GM12878 (cell line): ENCODE measurements at regions not wholly inside any gene's neighbourhood (a gene's known extent, or its start where the extent isn't known, plus 50 kb on each side); places are given as distances from the start of the nearest gene placed in this dataset.
A peak's percentile ranks its signal among the peaks of the same experiment; 100 is the strongest.

Experiments
- ATAC-seq: fragments of 200-7000 bp; cut with Tn5 transposase; 3 replicates; pipeline ENCODE4 v1.9.1; 2020; ENCODE audit warnings: mild to moderate bottlenecking, moderate library complexity
- BruUV-seq: library from RNA; stranded (reverse); fragments of 400-500 nt; replicated peaks from 2 replicates; lab custom pipeline; 2021; lab: Mats Ljungman, UMichigan
- CTCF ChIA-PET: fragments of 300-600 bp; sonication (Branson Sonifier 250); formaldehyde crosslinking; extraction: SDS; loops from one replicate; lab custom pipeline; 2021; ENCODE audit warnings: inconsistent platforms; lab: Yijun Ruan, JAX
- POLR2A ChIA-PET: fragments of 350-600 bp; formaldehyde crosslinking; extraction: SDS; loops from one replicate; lab custom pipeline; 2021; ENCODE audit warnings: inconsistent platforms; lab: Charles Lee
- RAD21 ChIA-PET: fragments of 300-600 bp; sonication (Branson Sonifier 250); formaldehyde crosslinking; loops from one replicate; lab custom pipeline; 2023; ENCODE audit warnings: antibody characterized with exemption; ENCODE audit not compliant: unreplicated experiment; lab: Charles Lee
- SMC1A ChIA-PET: fragments of 300-600 bp; sonication (Branson Sonifier 250); formaldehyde crosslinking; loops from one replicate; lab custom pipeline; 2023; ENCODE audit not compliant: unreplicated experiment, uncharacterized antibody; lab: Charles Lee
- DNase-seq: peaks from one replicate; pipeline ENCODE4 v3.0.0-alpha.2; 2011; ENCODE audit warnings: low read depth, low spot score
- FAIRE-seq: peaks from 3 replicates; lab custom pipeline; 2011; peaks lifted over from hg19 to GRCh38; lab: Jason Lieb, UNC
- H2AFZ ChIP-seq: 2 replicates; pipeline ENCODE4 v1.6.0; 2011; ENCODE audit warnings: low read depth, low read length, control low read depth; ENCODE audit not compliant: control insufficient read depth
- H3K27ac ChIP-seq: 2 replicates; pipeline ENCODE4 v1.5.1; 2011; ENCODE audit warnings: control low read depth; ENCODE audit not compliant: control insufficient read depth, insufficient read depth
- H3K27me3 ChIP-seq, 2 experiments: replicated peaks in 1 of 2; 2 replicates each; pipeline versions ENCODE4 v1.6.0 to v1.6.1; 2011; ENCODE audit warnings: low read length in 1 of 2; ENCODE audit not compliant: control insufficient read depth in 2 of 2, insufficient read depth in 2 of 2
- H3K36me3 ChIP-seq, 2 experiments: 2 replicates each; pipeline ENCODE4 v1.5.1; 2011; ENCODE audit warnings: low read length in 1 of 2; ENCODE audit not compliant: control insufficient read depth in 2 of 2, insufficient read depth in 2 of 2
- H3K4me1 ChIP-seq: 2 replicates; pipeline ENCODE4 v1.6.1; 2011; ENCODE audit warnings: mild to moderate bottlenecking, low read length, moderate library complexity, mixed read lengths; ENCODE audit not compliant: control insufficient read depth, insufficient read depth
- H3K4me2 ChIP-seq: 2 replicates; pipeline ENCODE4 v1.6.0; 2011; ENCODE audit warnings: control low read depth; ENCODE audit not compliant: control insufficient read depth, insufficient read depth
- H3K4me3 ChIP-seq: fragments of 200-600 bp; sonication (generic); 2 replicates; pipeline ENCODE4 v1.5.1; 2016
- H3K79me2 ChIP-seq: 2 replicates; pipeline ENCODE4 v1.6.0; 2011; ENCODE audit warnings: low read length; ENCODE audit not compliant: control insufficient read depth, insufficient read depth
- H3K9ac ChIP-seq: 2 replicates; pipeline ENCODE4 v1.8.0; 2011; ENCODE audit warnings: low read length, control low read depth, mixed read lengths; ENCODE audit not compliant: control insufficient read depth, insufficient read depth
- H3K9me3 ChIP-seq: replicated peaks from 3 replicates; pipeline ENCODE4 v1.5.1; 2011; ENCODE audit warnings: mild to moderate bottlenecking, low read length; ENCODE audit not compliant: control insufficient read depth, insufficient read depth
- H4K20me1 ChIP-seq: 2 replicates; pipeline ENCODE4 v1.6.0; 2011; ENCODE audit not compliant: control insufficient read depth, insufficient read depth
- CEBPB ChIP-seq, 2 experiments: fragments of 150-350 bp in 1 of 2; IDR thresholded peaks; 2 replicates each; pipeline ENCODE4 v1.6.1; 2012 to 2014; ENCODE audit warnings: low read depth in 2 of 2, low read length in 2 of 2, borderline replicate concordance in 1 of 2, inconsistent platforms in 1 of 2
- HCFC1 ChIP-seq: fragments of 150-350 bp; IDR thresholded peaks from 2 replicates; pipeline ENCODE4 v1.6.1; 2014; ENCODE audit warnings: low read length
- PRDM15 ChIP-seq: fragments of 450-650 bp; formaldehyde crosslinking; IDR thresholded peaks from 2 replicates; pipeline ENCODE4 v1.4.0; 2020; ENCODE audit warnings: mild to moderate bottlenecking, moderate library complexity
- RELA ChIP-seq: fragments of 450-650 bp; IDR thresholded peaks from 2 replicates; pipeline ENCODE4 v1.8.0; 2014; ENCODE audit warnings: borderline replicate concordance; ENCODE audit not compliant: partially characterized antibody
- SIX5 ChIP-seq: IDR thresholded peaks from 2 replicates; pipeline ENCODE4 v1.6.1; 2011; ENCODE audit warnings: mild to moderate bottlenecking, low read depth, low read length, moderate library complexity; ENCODE audit not compliant: severe bottlenecking
- SPI1 ChIP-seq: IDR thresholded peaks from 2 replicates; pipeline ENCODE4 v1.6.1; 2011; ENCODE audit warnings: low read depth, mild to moderate bottlenecking, low read length, moderate library complexity, borderline replicate concordance; ENCODE audit not compliant: insufficient read depth
- TBL1XR1 ChIP-seq: IDR thresholded peaks from 2 replicates; pipeline ENCODE4 v1.6.1; 2012; ENCODE audit warnings: low read depth, low read length, improper control_type of control experiment
- USF1 ChIP-seq: IDR thresholded peaks from 2 replicates; pipeline ENCODE4 v1.6.1; 2011; ENCODE audit warnings: borderline replicate concordance, low read depth, mild to moderate bottlenecking, moderate library complexity, mixed read lengths, low read length; ENCODE audit not compliant: insufficient read depth; ENCODE audit errors: extremely low read length
- YBX1 ChIP-seq: fragments of 450-650 bp; IDR thresholded peaks from 2 replicates; pipeline ENCODE4 v1.6.1; 2016; ENCODE audit warnings: antibody characterized with exemption
- YY1 ChIP-seq: IDR thresholded peaks from 2 replicates; pipeline ENCODE4 v1.6.1; 2011; ENCODE audit warnings: low read depth, mild to moderate bottlenecking, low read length
- WGBS: methylation state at CpG from one replicate; pipeline ENCODE4 v1.1.6; 2016; ENCODE audit warnings: low lambda C conversion rate; ENCODE audit not compliant: insufficient replicate concordance, insufficient coverage; ENCODE audit errors: missing lambda C conversion rate; 5-methylcytosine and 5-hydroxymethylcytosine counted together
- in situ Hi-C: fragments of 300-500 bp; cut with MboI; formaldehyde crosslinking; loops from 9 replicates; pipeline ENCODE4 v1.14.3; 2018; ENCODE audit warnings: mixed read lengths
- intact Hi-C: fragments of 100-400 bp; cut with micrococcal nuclease; formaldehyde crosslinking; loops from one replicate; pipeline ENCODE4 v1.14.2; 2022; ENCODE audit not compliant: unreplicated experiment

GRCh38 chr19:46546194-46546896 lies 50.7 kb upstream of the PNMA8B start:
- Histone ChIP-seq H3K4me3 (no peak overlapping the region), H3K79me2 (no peaks in the 10 kb centered on the region), H4K20me1 (no peaks in the 10 kb centered on the region), H3K4me1 (no peaks in the 10 kb centered on the region), H3K27me3 (no peaks in the 10 kb centered on the region), H2AFZ (no peak overlapping the region), H3K9ac (no peak overlapping the region), H3K4me2 (no peak overlapping the region), H3K27ac (no peak overlapping the region), H3K36me3 (no peaks in the 10 kb centered on the region), H3K9me3 (peaks cover 2% of the 10 kb centered on the region; the same call in 2 of the 3 replicates)
- no TSS peak for BruUV-seq
- RAD21 ChIA-PET = interaction anchor here (0.6 kb wide), 1 partner anchor 212 kb away, joined by 3 read pairs; no protein-coding TSS in a partner anchor
- in situ Hi-C loops (no loop called here), intact Hi-C loops (no loop called here)
- TF ChIP-seq SPI1 = no peak
- no peak for TF ChIP-seq YBX1
- no peak for TF ChIP-seq TBL1XR1
- no peak for TF ChIP-seq PRDM15 (CRISPR knock-in tag)
- peak in 1 of 2 experiments; percentile 69; a peak in 1 of 4 replicates for TF ChIP-seq CEBPB (IDR thresholded peaks at IDR 0.05; ENCODE audit: borderline replicate concordance in 1 of 2, low read depth in 2 of 2, low read length in 2 of 2)
- peak; percentile 62 for TF ChIP-seq SIX5
- TF ChIP-seq USF1 = peak; percentile 66
- TF ChIP-seq HCFC1 = peak; percentile 60
- TF ChIP-seq RELA = no peak
- TF ChIP-seq YY1 = peak; percentile 92
- CTCF ChIA-PET = interaction anchor here (0.9 to 7.1 kb wide), 2 partner anchors 16 to 30 kb away, joined by 3 to 33 read pairs; no protein-coding TSS in a partner anchor
- SMC1A ChIA-PET = no interaction called here
- ATAC-seq (peak; percentile 62), FAIRE-seq (no peak), DNase-seq (no peak)
- 74% methylated on average over 7 of the region's 7 CpGs for WGBS
- POLR2A ChIA-PET = no interaction called here
